Suprapubic skin (tissue), 4 donors: ENCODE measurements at regions not wholly inside any gene's neighbourhood (a gene's known extent, or its start where the extent isn't known, plus 50 kb on each side); places are given as distances from the start of the nearest gene placed in this dataset.

Experiments used
- DNase-seq, 2 donors: peaks; one replicate each; pipeline ENCODE4 v3.0.0-alpha.2; 2019; ENCODE audit warnings: low spot score in 2 of 2
- H3K27ac ChIP-seq: fragments of 200-600 bp; sonication (generic); one replicate; pipeline ENCODE4 v1.5.1; 2019
- H3K27me3 ChIP-seq: fragments of 200-600 bp; sonication (generic); one replicate; pipeline ENCODE4 v1.5.1; 2019
- H3K36me3 ChIP-seq: fragments of 200-600 bp; sonication (generic); one replicate; pipeline ENCODE4 v1.5.1; 2019
- H3K4me1 ChIP-seq: fragments of 200-600 bp; sonication (generic); one replicate; pipeline ENCODE4 v1.5.1; 2019
- H3K4me3 ChIP-seq: fragments of 200-600 bp; sonication (generic); one replicate; pipeline ENCODE4 v1.5.1; 2019; ENCODE audit warnings: mild to moderate bottlenecking
- H3K9me3 ChIP-seq: fragments of 200-600 bp; sonication (generic); one replicate; pipeline ENCODE4 v1.5.1; 2019
- EP300 ChIP-seq: sonication (generic); formaldehyde crosslinking; IDR thresholded peaks from one replicate; pipeline ENCODE4 v1.6.1; 2017; ENCODE audit warnings: antibody characterized with exemption
- POLR2A ChIP-seq, 2 donors: fragments of 450-650 bp; IDR thresholded peaks; one replicate each; pipeline ENCODE4 v1.6.1; 2017; ENCODE audit warnings: antibody characterized with exemption in 2 of 2, mild to moderate bottlenecking in 2 of 2, moderate library complexity in 2 of 2
- POLR2AphosphoS5 ChIP-seq, 3 donors: sonication (generic); formaldehyde crosslinking; IDR thresholded peaks; one replicate each; pipeline ENCODE4 v1.6.1; 2017; ENCODE audit warnings: antibody characterized with exemption in 3 of 3
- WGBS: methylation state at CpG from one replicate; pipeline ENCODE4 v1.1.5; 2018; 5-methylcytosine and 5-hydroxymethylcytosine counted together
- TF ChIP-seq, protein P1 (sequence below), 2 donors: fragments of 200-600 bp in 1 of 2; fragments of 450-650 bp in 1 of 2; sonication (generic) in 1 of 2; IDR thresholded peaks; one replicate each; pipeline ENCODE4 v1.5.1; 2016 to 2019; ENCODE audit warnings: antibody characterized with exemption in 2 of 2, mild to moderate bottlenecking in 1 of 2, moderate library complexity in 1 of 2

DNA sequence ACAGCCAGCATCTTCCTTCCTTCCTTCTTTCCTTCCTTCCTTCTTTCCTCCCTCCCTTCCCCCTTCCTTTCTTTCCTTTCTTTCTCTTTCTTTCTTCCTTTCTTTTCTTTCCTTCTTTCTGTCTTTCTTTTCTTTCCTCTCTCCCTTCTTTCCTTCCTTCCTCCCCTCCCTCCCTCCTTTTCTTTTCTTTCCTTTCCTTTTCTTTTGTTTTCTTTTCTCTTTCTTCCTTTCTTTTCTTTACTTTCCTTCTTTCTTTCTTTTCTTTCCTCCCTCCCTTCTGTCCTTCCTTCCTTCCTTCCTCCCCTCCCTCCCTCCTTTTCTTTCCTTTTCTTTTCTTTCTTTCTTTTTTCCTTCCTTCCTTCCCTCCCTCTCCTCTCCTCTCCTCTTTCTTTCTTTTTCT lies 296.0 kb upstream of the LRRTM4 start:
- H3K36me3 ChIP-seq: no peaks in the 10 kb centered on the region
- H3K27ac ChIP-seq: no peak overlapping the region
- H3K9me3 ChIP-seq: no peaks in the 10 kb centered on the region
- no peaks in the 10 kb centered on the region for H3K4me1 ChIP-seq
- no peak overlapping the region for H3K4me3 ChIP-seq
- no peak for DNase-seq
- TF ChIP-seq POLR2A (IDR thresholded peaks at IDR 0.05): no peak
- TF ChIP-seq, protein P1, sequence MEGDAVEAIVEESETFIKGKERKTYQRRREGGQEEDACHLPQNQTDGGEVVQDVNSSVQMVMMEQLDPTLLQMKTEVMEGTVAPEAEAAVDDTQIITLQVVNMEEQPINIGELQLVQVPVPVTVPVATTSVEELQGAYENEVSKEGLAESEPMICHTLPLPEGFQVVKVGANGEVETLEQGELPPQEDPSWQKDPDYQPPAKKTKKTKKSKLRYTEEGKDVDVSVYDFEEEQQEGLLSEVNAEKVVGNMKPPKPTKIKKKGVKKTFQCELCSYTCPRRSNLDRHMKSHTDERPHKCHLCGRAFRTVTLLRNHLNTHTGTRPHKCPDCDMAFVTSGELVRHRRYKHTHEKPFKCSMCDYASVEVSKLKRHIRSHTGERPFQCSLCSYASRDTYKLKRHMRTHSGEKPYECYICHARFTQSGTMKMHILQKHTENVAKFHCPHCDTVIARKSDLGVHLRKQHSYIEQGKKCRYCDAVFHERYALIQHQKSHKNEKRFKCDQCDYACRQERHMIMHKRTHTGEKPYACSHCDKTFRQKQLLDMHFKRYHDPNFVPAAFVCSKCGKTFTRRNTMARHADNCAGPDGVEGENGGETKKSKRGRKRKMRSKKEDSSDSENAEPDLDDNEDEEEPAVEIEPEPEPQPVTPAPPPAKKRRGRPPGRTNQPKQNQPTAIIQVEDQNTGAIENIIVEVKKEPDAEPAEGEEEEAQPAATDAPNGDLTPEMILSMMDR (IDR thresholded peaks at IDR 0.05): no peak
- TF ChIP-seq POLR2AphosphoS5 (IDR thresholded peaks at IDR 0.05): no peak
- TF ChIP-seq EP300: no peak
- no peaks in the 10 kb centered on the region for H3K27me3 ChIP-seq

DNA sequence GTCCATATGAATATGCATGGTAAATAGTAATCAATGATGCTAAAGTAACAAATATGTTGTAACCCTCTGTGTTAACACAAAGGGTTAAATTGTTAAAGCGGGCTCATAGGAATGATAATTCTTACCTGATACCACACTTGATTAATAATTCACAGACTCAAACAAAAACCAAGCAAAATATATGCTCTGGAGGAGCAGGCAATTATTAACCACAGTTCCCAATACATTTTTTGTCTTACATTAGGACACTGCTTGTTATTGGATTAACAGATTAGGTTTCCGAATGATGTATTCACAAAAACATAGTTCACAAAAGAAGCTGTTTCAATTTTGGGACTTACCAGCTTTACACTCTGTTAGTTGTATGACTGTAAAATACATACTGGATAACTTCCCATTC lies 300.9 kb upstream of the LRRTM4 start:
- DNase-seq: no peak
- WGBS: 78% methylated on average over 2 of the region's 2 CpGs
- Histone ChIP-seq H3K36me3 (no peaks in the 10 kb centered on the region), H3K4me3 (no peak overlapping the region), H3K27me3 (no peaks in the 10 kb centered on the region), H3K4me1 (no peaks in the 10 kb centered on the region), H3K9me3 (no peaks in the 10 kb centered on the region), H3K27ac (no peak overlapping the region)
- TF ChIP-seq POLR2A (IDR thresholded peaks at IDR 0.05) (no peak), EP300 (no peak), POLR2AphosphoS5 (IDR thresholded peaks at IDR 0.05) (no peak)
- TF ChIP-seq, protein P1 (IDR thresholded peaks at IDR 0.05): no peak

DNA sequence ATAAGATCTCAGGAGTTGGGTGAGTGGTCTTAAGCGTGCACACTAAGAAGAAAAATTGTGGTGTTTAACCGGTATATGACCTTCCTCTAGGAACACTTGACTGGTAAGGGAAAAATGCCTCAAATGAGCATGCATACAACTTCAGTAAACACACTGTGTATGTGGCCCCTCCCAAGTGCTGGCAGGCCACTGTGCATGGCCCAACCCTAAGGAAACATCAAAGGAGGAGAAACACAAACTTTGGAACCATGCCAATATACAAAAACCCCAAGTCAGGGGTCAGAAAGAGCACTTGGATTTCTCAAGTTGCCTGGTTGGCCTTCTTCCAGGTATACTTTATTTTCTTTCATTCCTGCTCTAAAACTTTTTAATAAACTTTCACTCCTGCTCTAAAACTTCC lies 308.9 kb upstream of the LRRTM4 start:
- Histone ChIP-seq H3K4me3 (no peak overlapping the region), H3K27me3 (no peaks in the 10 kb centered on the region), H3K4me1 (no peaks in the 10 kb centered on the region), H3K36me3 (no peaks in the 10 kb centered on the region), H3K27ac (no peak overlapping the region), H3K9me3 (peaks cover 21% of the 10 kb centered on the region)
- WGBS: 77% methylated on average over 2 of the region's 2 CpGs
- TF ChIP-seq POLR2AphosphoS5 (IDR thresholded peaks at IDR 0.05): no peak
- TF ChIP-seq, protein P1 (IDR thresholded peaks at IDR 0.05): no peak
- no peak for TF ChIP-seq EP300
- no peak for TF ChIP-seq POLR2A (IDR thresholded peaks at IDR 0.05)
- DNase-seq: no peak

DNA sequence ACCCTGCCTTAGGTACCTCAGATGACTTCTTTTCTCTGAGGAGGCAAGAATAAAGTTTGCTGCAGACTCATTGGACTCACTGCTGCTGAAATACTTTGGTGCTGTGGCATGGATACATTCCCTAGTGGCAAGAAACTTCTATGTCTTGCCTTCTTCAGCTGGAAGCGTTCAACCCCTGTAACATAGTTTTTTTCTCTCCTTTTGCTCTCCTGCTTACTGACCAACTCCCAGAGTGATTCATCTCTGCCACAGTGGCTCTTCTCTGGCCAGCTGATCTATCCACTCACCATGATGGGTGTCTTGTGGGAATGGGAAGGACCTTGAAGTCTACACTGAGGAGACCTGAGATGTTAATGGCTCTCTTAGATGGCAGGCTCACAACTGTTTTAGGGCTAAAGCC lies 309.3 kb upstream of the LRRTM4 start:
- peaks cover 21% of the 10 kb centered on the region for H3K9me3 ChIP-seq
- WGBS: 94% methylated on average over 1 of the region's 1 CpG
- TF ChIP-seq POLR2AphosphoS5 (IDR thresholded peaks at IDR 0.05): no peak
- no peak for TF ChIP-seq EP300
- no peaks in the 10 kb centered on the region for H3K27me3 ChIP-seq
- H3K4me3 ChIP-seq: no peak overlapping the region
- no peak for DNase-seq
- H3K27ac ChIP-seq: no peak overlapping the region
- H3K4me1 ChIP-seq: no peaks in the 10 kb centered on the region
- H3K36me3 ChIP-seq: no peaks in the 10 kb centered on the region

DNA sequence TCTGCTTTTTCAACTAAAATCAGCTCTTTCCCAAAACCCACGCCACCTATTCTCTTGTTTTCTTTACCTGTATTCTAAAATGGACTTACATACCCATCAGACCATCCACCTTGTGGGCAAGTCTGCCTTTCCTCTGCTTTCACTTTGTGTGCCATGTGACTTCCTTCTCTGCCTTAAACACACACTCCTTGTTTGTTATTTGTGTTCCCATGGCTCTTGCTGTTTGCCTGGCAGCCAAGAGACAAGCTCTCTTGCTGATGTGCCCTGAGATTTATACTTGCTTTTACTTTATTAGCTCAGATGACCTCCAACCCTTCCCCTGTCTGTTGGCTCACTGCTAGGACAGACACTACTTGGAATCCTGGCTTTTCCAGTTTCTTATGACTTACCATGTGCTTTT lies 309.7 kb upstream of the LRRTM4 start:
- Histone ChIP-seq H3K9me3 (peaks cover 21% of the 10 kb centered on the region), H3K4me1 (no peaks in the 10 kb centered on the region), H3K4me3 (no peak overlapping the region), H3K27ac (no peak overlapping the region), H3K36me3 (no peaks in the 10 kb centered on the region), H3K27me3 (no peaks in the 10 kb centered on the region)
- no peak for TF ChIP-seq POLR2A (IDR thresholded peaks at IDR 0.05)
- TF ChIP-seq, protein P1 (IDR thresholded peaks at IDR 0.05): no peak
- TF ChIP-seq POLR2AphosphoS5 (IDR thresholded peaks at IDR 0.05): no peak
- TF ChIP-seq EP300: no peak
- DNase-seq: no peak
- WGBS: 94% methylated on average over 1 of the region's 1 CpG

DNA sequence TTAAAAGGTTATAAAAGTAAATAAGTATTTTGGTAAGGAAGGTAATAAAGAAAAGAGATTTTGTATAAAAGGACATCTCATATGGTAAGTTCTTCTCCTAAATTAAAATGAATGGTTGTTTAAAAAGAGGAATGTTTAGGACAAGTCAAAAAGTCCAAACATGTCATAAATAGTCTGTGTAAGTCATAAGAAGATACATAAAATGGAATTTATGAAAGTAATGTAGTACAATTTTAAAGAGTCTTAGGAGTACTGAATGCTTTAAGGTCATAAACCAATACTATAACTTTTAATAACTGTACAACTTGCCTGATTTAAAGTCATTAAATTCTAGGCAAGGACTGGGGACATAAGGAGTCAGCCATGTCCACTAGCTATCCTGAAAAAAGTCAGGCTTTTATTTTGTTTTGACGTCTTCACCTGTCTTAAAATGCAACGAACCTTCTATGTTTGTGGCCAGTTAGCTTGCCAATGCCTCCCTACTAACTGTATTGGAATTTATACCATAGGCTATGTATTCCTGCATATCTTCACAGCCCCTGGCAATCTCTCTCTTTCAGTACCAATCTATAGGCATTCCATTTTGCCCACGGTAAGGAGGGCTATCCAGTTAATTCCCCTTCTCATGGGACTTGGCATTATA lies 312.3 kb upstream of the LRRTM4 start:
- no peaks in the 10 kb centered on the region for H3K27me3 ChIP-seq
- peaks cover 21% of the 10 kb centered on the region for H3K9me3 ChIP-seq
- DNase-seq: no peak
- WGBS: 88% methylated on average over 3 of the region's 3 CpGs
- no peak overlapping the region for H3K27ac ChIP-seq
- no peak overlapping the region for H3K4me3 ChIP-seq
- H3K4me1 ChIP-seq: no peaks in the 10 kb centered on the region
- TF ChIP-seq EP300 (no peak), POLR2AphosphoS5 (IDR thresholded peaks at IDR 0.05) (no peak), POLR2A (IDR thresholded peaks at IDR 0.05) (no peak)
- TF ChIP-seq, protein P1 (IDR thresholded peaks at IDR 0.05): no peak
- no peaks in the 10 kb centered on the region for H3K36me3 ChIP-seq
